Endodermal cell (in vitro differentiated cells): ENCODE measurements at regions not wholly inside any gene's neighbourhood (a gene's known extent, or its start where the extent isn't known, plus 50 kb on each side); places are given as distances from the start of the nearest gene placed in this dataset.
"Not testable (repeated sequence)": the region's sequence is repeated elsewhere in the genome, so short reads cannot be mapped to it uniquely, and the experiment has no call there.

Source experiments
- DNase-seq: peaks from one replicate; pipeline ENCODE4 v3.0.0-alpha.2; 2017
- H3K27ac ChIP-seq: 2 replicates; pipeline ENCODE4 v1.5.1; 2013; ENCODE audit warnings: mild to moderate bottlenecking, low read depth, low read length, moderate library complexity
- H3K27me3 ChIP-seq: 2 replicates; pipeline ENCODE4 v1.6.1; 2013; ENCODE audit warnings: mild to moderate bottlenecking, low read length, moderate library complexity; ENCODE audit not compliant: insufficient read depth, control insufficient read depth, poor library complexity, severe bottlenecking
- H3K36me3 ChIP-seq: 2 replicates; pipeline ENCODE4 v1.7.0; 2013; ENCODE audit warnings: mild to moderate bottlenecking, low read length, moderate library complexity; ENCODE audit not compliant: control insufficient read depth, insufficient read depth
- H3K4me1 ChIP-seq: one replicate; pipeline ENCODE4 v1.7.0; 2013; ENCODE audit warnings: low read length; ENCODE audit not compliant: control insufficient read depth, insufficient read depth
- H3K4me3 ChIP-seq: 2 replicates; pipeline ENCODE4 v1.5.1; 2013; ENCODE audit warnings: mild to moderate bottlenecking, low read length, moderate library complexity
- H3K9ac ChIP-seq: 2 replicates; pipeline ENCODE4 v1.6.1; 2013; ENCODE audit warnings: mild to moderate bottlenecking, low read length, moderate library complexity; ENCODE audit not compliant: poor library complexity, severe bottlenecking; ENCODE audit errors: extremely low read depth
- H3K9me3 ChIP-seq: 2 replicates; pipeline ENCODE4 v1.6.1; 2013; ENCODE audit warnings: mild to moderate bottlenecking, low read length, moderate library complexity; ENCODE audit not compliant: control insufficient read depth
- H3K27ac Mint-ChIP-seq: 2 replicates; pipeline ENCODE4 v1.8.0; 2020; ENCODE audit warnings: mixed read lengths
- H3K27me3 Mint-ChIP-seq: 2 replicates; pipeline ENCODE4 v1.8.0; 2021; ENCODE audit warnings: mild to moderate bottlenecking, mixed read lengths; ENCODE audit not compliant: insufficient read depth
- H3K36me3 Mint-ChIP-seq: 2 replicates; pipeline ENCODE4 v1.8.0; 2020; ENCODE audit warnings: low read depth, mixed read lengths
- H3K4me1 Mint-ChIP-seq: 2 replicates; pipeline ENCODE4 v1.8.0; 2020; ENCODE audit warnings: mixed read lengths
- H3K4me3 Mint-ChIP-seq: 2 replicates; pipeline ENCODE4 v1.8.0; 2020; ENCODE audit warnings: mild to moderate bottlenecking, moderate library complexity, mixed read lengths
- H3K9me3 Mint-ChIP-seq: 2 replicates; pipeline ENCODE4 v1.8.0; 2020; ENCODE audit warnings: mild to moderate bottlenecking, mixed read lengths
- CTCF ChIP-seq: fragments of 200-600 bp; sonication (generic); conservative IDR thresholded peaks from 2 replicates; pipeline ENCODE4 v1.5.0; 2021; ENCODE audit warnings: antibody characterized with exemption, mild to moderate bottlenecking
- WGBS, 2 experiments: methylation state at CpG; one replicate each; pipeline versions ENCODE4 v1.1.5 to v1.1.7; 2013; ENCODE audit warnings: missing lambda C conversion rate in 2 of 2, mixed read lengths in 1 of 2; ENCODE audit not compliant: insufficient coverage in 1 of 2, insufficient read length in 1 of 2; 5-methylcytosine and 5-hydroxymethylcytosine counted together

GRCh38 chr12:13900718-13901117 lies 80.7 kb downstream of the GRIN2B start:
- Histone ChIP-seq H3K27me3 (no peaks in the 10 kb centered on the region), H3K9me3 (peaks cover 14% of the 10 kb centered on the region), H3K9ac (no peak overlapping the region), H3K36me3 (no peaks in the 10 kb centered on the region), H3K4me3 (no peak overlapping the region), H3K27ac (no peak overlapping the region), H3K4me1 (no peaks in the 10 kb centered on the region)
- 100% methylated on average over 2 to 3 of the region's 3 CpGs for WGBS, 2 experiments
- no peak overlapping the region for H3K4me3 Mint-ChIP-seq
- no peak for TF ChIP-seq CTCF
- H3K27me3 Mint-ChIP-seq: no peaks in the 10 kb centered on the region
- no peak for DNase-seq
- peaks cover 1% of the 10 kb centered on the region for H3K36me3 Mint-ChIP-seq
- H3K4me1 Mint-ChIP-seq: no peaks in the 10 kb centered on the region
- H3K27ac Mint-ChIP-seq: no peak overlapping the region
- H3K9me3 Mint-ChIP-seq: peaks cover 8% of the 10 kb centered on the region

GRCh38 chr12:13898387-13898786 lies 83.0 kb downstream of the GRIN2B start:
- not testable (repeated sequence) for H3K9me3 ChIP-seq, H3K27ac ChIP-seq, H3K9ac ChIP-seq, H3K4me3 Mint-ChIP-seq, H3K4me1 ChIP-seq, H3K4me1 Mint-ChIP-seq, DNase-seq, H3K9me3 Mint-ChIP-seq, H3K36me3 Mint-ChIP-seq, H3K27ac Mint-ChIP-seq, H3K27me3 Mint-ChIP-seq, H3K4me3 ChIP-seq, H3K36me3 ChIP-seq, H3K27me3 ChIP-seq
- 90 to 95% methylated on average over 3 to 5 of the region's 5 CpGs for WGBS, 2 experiments

GRCh38 chr12:13897811-13898210 lies 83.6 kb downstream of the GRIN2B start:
- no peaks in the 10 kb centered on the region for H3K9me3 Mint-ChIP-seq
- H3K36me3 Mint-ChIP-seq: no peaks in the 10 kb centered on the region
- H3K27ac Mint-ChIP-seq: no peak overlapping the region
- Histone ChIP-seq H3K27me3 (no peaks in the 10 kb centered on the region), H3K4me1 (no peaks in the 10 kb centered on the region), H3K36me3 (no peaks in the 10 kb centered on the region), H3K9me3 (no peaks in the 10 kb centered on the region), H3K9ac (no peak overlapping the region), H3K27ac (no peak overlapping the region), H3K4me3 (no peak overlapping the region)
- DNase-seq: no peak
- no peaks in the 10 kb centered on the region for H3K27me3 Mint-ChIP-seq
- TF ChIP-seq CTCF: no peak
- H3K4me3 Mint-ChIP-seq: no peak overlapping the region
- H3K4me1 Mint-ChIP-seq: no peaks in the 10 kb centered on the region

GRCh38 chr12:13896063-13896626 lies 85.3 kb downstream of the GRIN2B start:
- no peaks in the 10 kb centered on the region for H3K27me3 Mint-ChIP-seq
- Histone ChIP-seq H3K4me3 (no peak overlapping the region), H3K27me3 (no peaks in the 10 kb centered on the region), H3K4me1 (peaks cover 6% of the 10 kb centered on the region), H3K9ac (no peak overlapping the region), H3K27ac (no peak overlapping the region), H3K9me3 (no peaks in the 10 kb centered on the region), H3K36me3 (no peaks in the 10 kb centered on the region)
- H3K27ac Mint-ChIP-seq: no peak overlapping the region
- H3K4me1 Mint-ChIP-seq: peaks cover 4% of the 10 kb centered on the region
- WGBS, 2 experiments: 85 to 87% methylated on average over 9 of the region's 9 CpGs
- no peak for DNase-seq
- H3K4me3 Mint-ChIP-seq: no peak overlapping the region
- TF ChIP-seq CTCF: peak; percentile 13
- no peaks in the 10 kb centered on the region for H3K9me3 Mint-ChIP-seq
- H3K36me3 Mint-ChIP-seq: no peaks in the 10 kb centered on the region
